HG02885 (cell line): ENCODE measurements at regions not wholly inside any gene's neighbourhood (a gene's known extent, or its start where the extent isn't known, plus 50 kb on each side); places are given as distances from the start of the nearest gene placed in this dataset.
"Not testable (repeated sequence)": the region's sequence is repeated elsewhere in the genome, so short reads cannot be mapped to it uniquely, and the experiment has no call there.

Experiments used
- ATAC-seq: cut with Tn5 transposase; IDR thresholded peaks from one replicate; pipeline ENCODE4 v1.9.1; 2021; ENCODE audit warnings: mild to moderate bottlenecking; ENCODE audit not compliant: unreplicated experiment, poor library complexity

GRCh38 chr5:89050062-89050461 lies 167.1 kb upstream of the MEF2C start:
- not testable (repeated sequence) for ATAC-seq

GRCh38 chr5:89047571-89047970 lies 164.6 kb upstream of the MEF2C start:
- ATAC-seq = no peak

- no peak for ATAC-seq
Observed at GRCh38 chr5:89045216-89045615, 162.2 kb upstream of the MEF2C start.

GRCh38 chr5:89044674-89045200 lies 161.8 kb upstream of the MEF2C start:
- no peak for ATAC-seq

GRCh38 chr5:89043676-89044075 lies 160.7 kb upstream of the MEF2C start:
- peak; percentile 69 for ATAC-seq

- no peak for ATAC-seq
Observed at GRCh38 chr5:89042746-89043145, 159.8 kb upstream of the MEF2C start.

GRCh38 chr5:89041976-89042375 lies 159.0 kb upstream of the MEF2C start:
- ATAC-seq = no peak

- ATAC-seq = no peak
Observed at GRCh38 chr5:89041249-89041779, 158.3 kb upstream of the MEF2C start.

- ATAC-seq = no peak
Observed at GRCh38 chr5:89036704-89037489, 153.9 kb upstream of the MEF2C start.

GRCh38 chr5:89036166-89036565 lies 153.2 kb upstream of the MEF2C start:
- ATAC-seq = no peak

- ATAC-seq = no peak
Observed at GRCh38 chr5:89034588-89034987, 151.6 kb upstream of the MEF2C start.

GRCh38 chr5:89030798-89031197 lies 147.8 kb upstream of the MEF2C start:
- ATAC-seq = no peak

GRCh38 chr5:89028595-89029285 lies 145.8 kb upstream of the MEF2C start:
- no peak for ATAC-seq

GRCh38 chr5:89024045-89024444 lies 141.1 kb upstream of the MEF2C start:
- ATAC-seq = no peak

GRCh38 chr5:89020926-89021610 lies 138.1 kb upstream of the MEF2C start:
- ATAC-seq = no peak

- no peak for ATAC-seq
Observed at GRCh38 chr5:89016741-89017303, 133.8 kb upstream of the MEF2C start.

- no peak for ATAC-seq
Observed at GRCh38 chr5:89015409-89015808, 132.4 kb upstream of the MEF2C start.

GRCh38 chr5:89011778-89012711 lies 129.1 kb upstream of the MEF2C start:
- ATAC-seq = no peak

- no peak for ATAC-seq
Observed at GRCh38 chr5:89010512-89010911, 127.5 kb upstream of the MEF2C start.
